DMS 273 treated with DMSO at 0.1 percent for 48 hours (cell line): ENCODE measurements at regions not wholly inside any gene's neighbourhood (a gene's known extent, or its start where the extent isn't known, plus 50 kb on each side); places are given as distances from the start of the nearest gene placed in this dataset.

Experiments used
- DNase-seq: peaks from one replicate; lab custom pipeline; 2025; lab: John Stamatoyannopoulos, UW

GRCh38 chr2:18829976-18830375, 240.6 kb upstream of the NT5C1B start:
- DNase-seq = no peak

DNA sequence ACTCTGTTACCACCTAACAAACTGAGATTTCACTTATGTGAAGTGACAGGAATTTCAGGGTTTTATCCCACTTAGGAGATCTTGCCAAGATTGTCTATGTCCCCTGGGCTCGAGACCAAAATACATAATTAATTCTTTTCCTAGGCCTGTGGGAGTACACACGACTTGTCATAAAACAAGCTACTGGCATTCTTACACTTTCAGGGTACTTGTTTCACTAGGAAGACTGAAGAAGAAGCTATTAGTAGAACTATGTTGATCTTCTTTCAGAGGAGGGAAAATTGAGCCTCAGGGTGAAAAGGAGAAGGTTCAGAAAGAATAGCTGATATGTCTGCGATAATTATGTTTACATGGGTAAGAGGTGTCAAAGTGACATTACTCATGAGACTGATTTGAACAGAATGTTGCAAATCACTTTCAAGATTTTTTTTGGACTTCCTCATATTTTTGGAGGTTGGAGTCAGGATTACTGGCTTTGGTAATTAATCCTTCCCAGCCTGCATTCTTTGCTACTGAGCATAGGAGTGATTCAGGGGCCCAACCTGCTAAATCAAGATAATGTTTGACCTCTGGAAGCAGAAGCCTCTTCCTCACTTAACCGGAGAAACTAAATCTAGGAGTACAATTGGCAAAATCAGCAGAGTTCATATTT, 240.0 kb upstream of the NT5C1B start:
- no peak for DNase-seq

GRCh38 chr2:18828296-18828695, 238.9 kb upstream of the NT5C1B start:
- DNase-seq = no peak

DNA sequence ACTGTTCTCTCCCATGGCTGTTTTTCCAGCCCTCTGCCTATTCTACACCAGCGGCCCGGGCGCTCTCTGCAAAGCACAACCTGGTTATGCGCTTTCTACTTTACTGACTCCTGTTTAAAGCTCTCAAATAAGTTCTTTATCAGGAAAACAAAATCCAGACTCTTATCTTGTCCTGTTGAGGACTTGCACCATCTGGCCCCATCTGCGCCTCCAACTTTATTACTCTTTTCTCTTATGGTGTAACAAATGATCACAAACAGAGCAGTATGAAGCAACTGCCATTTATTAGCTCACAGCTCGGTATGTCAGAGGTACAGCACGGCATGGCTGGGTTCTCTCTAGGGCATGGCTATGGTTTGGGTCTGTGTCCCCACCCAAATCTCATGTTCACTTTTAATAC, 236.5 kb upstream of the NT5C1B start:
- peak; percentile 28 for DNase-seq

- DNase-seq = no peak
Measured at GRCh38 chr2:18824915-18825314, 235.5 kb upstream of the NT5C1B start.

DNA sequence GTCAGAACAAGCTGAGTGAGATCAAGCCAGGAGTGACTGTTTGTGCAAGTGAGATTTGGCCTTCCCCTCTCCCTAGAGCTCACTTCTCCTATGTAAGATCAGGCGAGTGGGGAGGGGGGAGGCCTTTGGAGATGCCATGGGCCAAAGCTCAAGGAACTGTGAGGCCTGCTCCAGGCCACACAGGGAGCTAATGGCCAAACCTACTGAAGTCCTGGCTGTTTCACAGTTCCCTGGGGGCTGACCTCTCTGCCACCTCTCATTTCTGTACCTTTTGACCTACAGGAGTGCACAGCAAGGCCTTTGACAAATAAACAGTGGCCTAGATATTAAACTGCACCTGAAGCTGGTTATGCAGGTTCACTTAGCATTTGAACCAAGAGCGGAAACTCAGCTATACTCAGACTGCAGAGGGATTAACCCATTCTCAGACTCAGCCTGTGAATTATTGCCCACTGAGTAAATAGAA, 235.0 kb upstream of the NT5C1B start:
- DNase-seq = no peak

- no peak for DNase-seq
Measured at GRCh38 chr2:18821431-18821830, 232.1 kb upstream of the NT5C1B start.

DNA sequence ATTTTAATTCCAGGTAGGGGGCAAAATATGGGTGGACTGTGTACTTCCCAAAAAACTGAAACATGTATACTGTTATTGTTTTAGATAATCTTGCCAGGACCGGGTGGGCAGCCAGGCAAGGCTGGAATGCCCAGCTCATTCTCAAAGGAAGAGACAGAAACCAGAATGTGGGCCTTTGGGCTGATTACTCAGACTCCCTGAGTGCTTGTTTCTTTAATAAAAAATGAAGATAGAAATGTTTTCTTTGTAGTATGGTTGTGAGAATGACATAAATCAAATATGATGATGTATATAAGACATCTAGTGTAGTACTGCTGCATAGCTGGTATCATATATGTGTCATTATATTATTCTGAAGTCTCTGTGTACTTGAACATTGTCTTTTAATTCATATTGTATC, 231.6 kb upstream of the NT5C1B start:
- DNase-seq = no peak

DNA sequence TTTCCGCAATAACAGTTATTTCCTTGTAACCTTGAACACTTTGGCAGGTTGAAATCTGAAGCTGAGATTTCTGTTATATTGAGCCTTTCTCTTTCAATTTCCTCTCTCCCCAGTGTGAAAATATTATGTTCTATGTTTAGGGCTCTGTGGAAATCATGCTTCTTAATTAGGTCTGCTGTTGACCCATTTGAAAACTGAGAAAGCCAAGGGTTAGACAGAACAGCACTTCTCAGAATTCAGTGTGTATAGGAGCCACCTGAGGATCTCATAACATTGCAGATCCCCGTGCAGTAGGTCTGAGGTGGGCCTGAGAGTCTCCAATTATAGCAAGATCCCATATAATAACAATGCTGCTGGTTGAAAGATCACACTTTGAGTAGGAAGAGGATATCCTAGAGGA, 230.2 kb upstream of the NT5C1B start:
- no peak for DNase-seq

- no peak for DNase-seq
Measured at GRCh38 chr2:18814387-18814786, 225.0 kb upstream of the NT5C1B start.

DNA sequence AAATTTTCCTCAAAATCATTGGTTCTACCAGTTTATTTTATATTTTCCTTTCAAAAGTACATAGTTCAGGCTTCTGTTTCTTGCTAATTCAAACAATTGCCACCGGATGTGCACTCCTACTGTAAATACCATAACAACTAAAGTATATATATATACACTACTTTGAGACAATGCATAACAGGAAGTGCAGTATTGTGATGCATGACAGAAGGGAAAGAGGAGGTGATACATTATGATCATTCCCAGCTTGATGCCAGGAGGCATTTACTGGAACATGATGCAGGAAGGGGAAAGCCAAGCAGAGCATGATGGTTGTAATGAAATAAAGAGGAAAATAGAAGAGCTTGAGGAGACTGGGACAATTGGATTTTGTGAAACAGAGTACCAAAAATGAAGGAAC, 215.2 kb upstream of the NT5C1B start:
- no peak for DNase-seq

- DNase-seq = no peak
Measured at GRCh38 chr2:18803141-18803939, 214.0 kb upstream of the NT5C1B start.

GRCh38 chr2:18800240-18800971, 211.0 kb upstream of the NT5C1B start:
- DNase-seq = no peak

DNA sequence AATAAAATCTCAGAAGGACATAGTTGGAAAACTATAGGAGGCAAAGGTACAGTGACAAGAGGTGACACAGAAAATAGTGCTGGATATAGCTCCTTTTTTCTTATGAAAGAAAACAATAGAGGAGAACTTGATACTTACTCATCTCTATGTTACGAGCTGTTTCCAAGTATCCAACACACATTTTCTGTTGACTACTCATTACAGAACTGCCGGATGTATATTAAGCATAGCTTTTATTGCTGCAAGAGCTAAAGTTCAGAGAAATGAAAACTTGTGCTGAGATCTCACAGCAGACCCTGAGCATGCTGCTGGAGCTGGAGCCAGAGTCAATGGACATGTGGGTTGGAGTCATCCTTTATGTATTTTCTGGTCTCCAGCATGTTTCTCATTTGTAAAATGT, 210.0 kb upstream of the NT5C1B start:
- DNase-seq = no peak

DNA sequence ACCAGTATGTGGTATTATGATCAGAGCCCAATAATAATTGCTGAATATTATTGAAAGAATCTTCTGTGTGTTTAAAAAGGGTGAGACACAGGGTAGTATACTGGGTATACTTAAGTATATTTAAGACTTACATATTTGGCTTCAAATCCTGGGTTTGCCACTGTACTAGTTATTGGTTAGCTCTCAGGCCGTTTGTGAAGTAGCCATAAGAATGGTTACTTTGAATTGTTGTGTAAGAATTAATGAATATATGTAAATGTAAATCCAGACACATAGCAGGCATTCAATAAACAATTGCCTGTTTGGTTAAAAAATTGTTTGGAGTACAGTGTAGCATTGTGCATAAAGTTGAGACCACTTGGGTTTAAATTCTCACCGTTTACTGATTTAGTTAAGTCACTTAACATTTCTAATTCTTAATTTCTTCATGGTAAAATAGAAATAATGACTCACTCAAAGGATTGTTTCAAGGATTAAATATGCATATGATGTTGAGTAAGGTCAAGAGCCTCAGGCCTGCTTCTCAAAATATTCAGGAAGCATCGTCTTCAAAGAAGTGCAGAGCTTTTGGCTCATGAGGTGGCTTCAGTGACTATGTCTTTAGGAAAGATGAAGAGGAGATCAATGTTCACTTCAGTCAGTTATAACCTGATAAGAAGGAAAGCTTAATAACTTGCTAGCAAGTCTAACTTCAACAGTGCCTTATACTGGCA, 207.9 kb upstream of the NT5C1B start:
- DNase-seq = no peak

DNA sequence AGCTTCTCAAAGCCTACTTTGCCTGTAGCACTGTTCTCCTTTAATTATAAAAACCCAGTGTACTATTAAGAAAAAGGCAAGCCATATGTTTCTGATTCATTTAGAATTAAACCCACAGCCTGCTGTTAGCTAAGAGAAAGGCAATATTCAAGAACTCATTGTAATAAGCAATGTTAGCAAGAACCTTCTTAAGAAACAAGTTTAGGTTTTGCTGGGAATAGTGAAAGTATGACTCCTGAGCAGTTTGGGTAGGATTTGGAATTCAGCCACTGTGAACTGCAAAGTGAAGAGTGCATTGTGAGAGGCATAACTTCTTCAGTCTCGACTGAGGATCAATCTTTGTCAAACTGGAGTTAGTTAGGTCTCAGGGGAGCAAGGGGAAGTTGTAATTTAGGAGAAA, 206.5 kb upstream of the NT5C1B start:
- DNase-seq = no peak

DNA sequence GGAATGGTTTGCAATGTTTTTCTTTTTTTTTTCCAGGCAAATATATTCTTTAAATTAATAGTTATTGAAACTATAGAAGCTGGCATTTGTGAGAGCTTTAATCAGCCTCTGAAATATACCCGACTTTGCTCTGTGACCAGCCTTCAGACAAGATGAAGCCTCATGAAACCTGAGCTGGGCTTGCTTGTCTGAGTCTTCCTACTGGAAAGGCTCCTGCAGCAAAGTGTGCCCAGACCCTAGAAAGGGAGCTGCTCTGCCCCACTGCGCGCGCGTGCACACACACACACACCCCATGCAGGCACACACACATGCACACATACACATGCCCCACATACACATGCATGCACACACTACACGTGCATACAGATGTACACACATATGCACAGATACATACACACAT, 203.3 kb upstream of the NT5C1B start:
- DNase-seq = no peak

GRCh38 chr2:18792226-18792629, 202.9 kb upstream of the NT5C1B start:
- DNase-seq = no peak

GRCh38 chr2:18791172-18791797, 201.9 kb upstream of the NT5C1B start:
- no peak for DNase-seq

DNA sequence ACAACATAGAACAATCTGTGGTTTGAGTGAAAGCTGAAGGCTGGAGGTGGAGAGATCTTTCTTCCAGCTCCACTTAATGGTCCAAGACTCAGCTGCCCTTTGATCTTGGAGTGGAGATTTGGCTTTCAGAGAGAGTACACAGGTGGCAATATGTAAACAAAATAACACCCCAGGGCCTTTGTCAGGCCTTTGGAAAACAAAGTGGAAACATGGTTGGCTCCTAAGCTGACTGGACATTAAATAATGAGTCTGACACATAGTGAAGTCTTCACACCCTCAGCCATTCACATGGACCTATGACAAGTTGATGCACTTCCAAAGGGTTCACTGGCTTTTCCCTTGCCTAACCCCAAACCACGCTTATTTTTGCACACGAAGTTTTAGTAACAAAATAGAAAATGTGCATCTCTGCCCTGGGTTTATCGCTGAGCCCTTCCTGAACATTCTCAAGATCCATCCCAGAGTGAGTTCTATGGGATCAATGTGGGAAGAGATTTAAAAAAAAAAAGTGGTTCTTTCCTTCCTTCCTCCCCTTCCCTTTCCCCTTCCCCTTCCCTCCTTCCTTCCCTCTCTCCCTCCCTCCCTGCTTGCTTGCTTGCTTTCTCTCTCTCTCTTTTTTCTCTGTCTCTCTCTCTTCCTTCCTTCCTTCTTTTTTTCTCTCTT, 201.3 kb upstream of the NT5C1B start:
- DNase-seq = no peak

- no peak for DNase-seq
Measured at GRCh38 chr2:18788592-18788991, 199.2 kb upstream of the NT5C1B start.
